ENCODE measurements at regions not wholly inside any gene's neighbourhood (a gene's known extent, or its start where the extent isn't known, plus 50 kb on each side); places are given as distances from the start of the nearest gene placed in this dataset.
A peak's percentile ranks its signal among the peaks of the same experiment; 100 is the strongest.

DNA sequence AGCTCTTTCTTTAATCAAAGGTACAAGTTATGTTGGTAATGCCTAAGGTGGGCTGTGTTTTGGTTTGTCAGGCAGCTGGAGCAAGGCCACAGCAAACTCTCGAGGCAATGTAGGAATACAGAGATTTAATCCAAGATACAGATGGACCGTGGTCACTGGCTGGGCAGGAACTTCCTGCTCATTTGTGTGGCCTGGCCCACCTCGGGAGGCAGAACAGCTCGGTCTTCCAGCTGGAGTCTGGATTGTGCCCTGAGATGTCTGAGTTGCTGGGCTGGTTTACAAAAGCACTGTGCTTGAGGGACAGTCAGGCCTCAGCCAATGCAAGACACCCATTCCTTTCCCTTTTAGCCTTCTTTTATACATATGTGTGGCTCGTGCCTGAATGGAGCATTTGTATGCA is 506.1 kb upstream of the SALL3 start:
- no CpG with 5 or more reads among the region's 5 CpGs for WGBS, 2 donors (ENCODE audit: extremely low coverage in 2 of 2, insufficient read length in 2 of 2, insufficient replicate concordance in 1 of 2)
- Histone ChIP-seq H2BK15ac (ENCODE audit: low read length) (no peak overlapping the region), H3K36me3 (replicated peaks in 1 of 2; ENCODE audit: control insufficient read depth in 2 of 2, insufficient read depth in 2 of 2, low read length in 2 of 2) (no peaks in the 10 kb centered on the region), H3K14ac (ENCODE audit: low read length) (no peak overlapping the region), H2AFZ (ENCODE audit: low read length) (no peak overlapping the region), H3K27ac (replicated peaks; ENCODE audit: low read length) (no peak overlapping the region), H3K9ac (ENCODE audit: low read depth, low read length, poor library complexity) (no peak overlapping the region), H2BK120ac (ENCODE audit: low read depth, low read length) (no peak overlapping the region), H3K4me3 (ENCODE audit: low read length in 2 of 2) (no peak overlapping the region), H4K91ac (ENCODE audit: low read depth, low read length, poor library complexity) (no peak overlapping the region), H2AK5ac (ENCODE audit: low read depth, low read length) (no peak overlapping the region), H3K23ac (ENCODE audit: low read depth, low read length, poor library complexity) (no peak overlapping the region), H3K4me2 (ENCODE audit: insufficient read depth, low read length, poor library complexity, severe bottlenecking) (no peak overlapping the region), H3K79me1 (ENCODE audit: low read depth, low read length) (no peaks in the 10 kb centered on the region), H3K27me3 (ENCODE audit: control insufficient read depth in 3 of 3, insufficient read depth in 3 of 3, low read depth in 1 of 3, low read length in 3 of 3) (no peaks in the 10 kb centered on the region), H4K8ac (ENCODE audit: low read depth, low read length) (no peak overlapping the region), H3K4me1 (ENCODE audit: control insufficient read depth in 2 of 2, insufficient read depth in 1 of 2, low read depth in 1 of 2, low read length in 2 of 2) (peaks cover 0 to 2% of the 10 kb centered on the region in 2 donors), H3K18ac (ENCODE audit: low read length) (no peak overlapping the region), H3K9me3 (replicated peaks in 1 of 2; ENCODE audit: control insufficient read depth in 2 of 2, insufficient read depth in 1 of 2, low read depth in 1 of 2, low read length in 2 of 2) (peaks cover 0 to 5% of the 10 kb centered on the region in 2 donors), H2BK5ac (ENCODE audit: low read length) (no peak overlapping the region), H2BK12ac (ENCODE audit: low read length) (no peak overlapping the region), H3K4ac (ENCODE audit: low read length) (no peak overlapping the region)
- no peak for DNase-seq (ENCODE audit: low spot score)

DNA sequence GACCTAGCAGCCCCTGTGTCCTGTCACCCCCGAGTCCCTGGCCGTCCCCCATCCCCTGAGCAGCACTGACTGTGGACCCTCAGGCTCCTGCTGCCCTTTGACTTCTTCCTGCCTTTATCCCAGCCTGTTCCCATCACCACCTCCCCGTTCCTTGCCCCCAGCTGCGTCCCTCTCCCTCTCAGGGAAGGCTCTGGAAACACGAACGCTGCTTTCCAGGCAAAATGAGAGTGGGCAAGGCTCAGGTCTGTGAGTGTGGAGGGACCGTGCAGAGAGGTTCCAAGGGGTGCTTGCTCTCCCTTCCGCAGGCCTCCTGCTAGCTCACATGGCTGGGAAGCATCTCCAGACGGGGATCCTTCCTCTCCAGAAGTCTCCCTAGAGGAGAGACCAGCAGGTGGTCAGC is 501.8 kb upstream of the SALL3 start:
- Histone ChIP-seq H4K8ac (ENCODE audit: low read depth, low read length) (no peak overlapping the region), H3K36me3 (replicated peaks in 1 of 2; ENCODE audit: control insufficient read depth in 2 of 2, insufficient read depth in 2 of 2, low read length in 2 of 2) (no peaks in the 10 kb centered on the region), H2BK12ac (ENCODE audit: low read length) (no peak overlapping the region), H2AFZ (ENCODE audit: low read length) (no peak overlapping the region), H3K79me1 (ENCODE audit: low read depth, low read length) (no peaks in the 10 kb centered on the region), H2AK5ac (ENCODE audit: low read depth, low read length) (no peak overlapping the region), H2BK15ac (ENCODE audit: low read length) (no peak overlapping the region), H3K27me3 (ENCODE audit: control insufficient read depth in 3 of 3, insufficient read depth in 3 of 3, low read depth in 1 of 3, low read length in 3 of 3) (no peaks in the 10 kb centered on the region), H3K4ac (ENCODE audit: low read length) (no peak overlapping the region), H3K4me1 (ENCODE audit: control insufficient read depth in 2 of 2, insufficient read depth in 1 of 2, low read depth in 1 of 2, low read length in 2 of 2) (peaks cover 0 to 2% of the 10 kb centered on the region in 2 donors), H3K18ac (ENCODE audit: low read length) (peak overlapping the region; percentile 74), H3K9me3 (replicated peaks in 1 of 2; ENCODE audit: control insufficient read depth in 2 of 2, insufficient read depth in 1 of 2, low read depth in 1 of 2, low read length in 2 of 2) (peaks cover 0 to 5% of the 10 kb centered on the region in 2 donors), H2BK120ac (ENCODE audit: low read depth, low read length) (no peak overlapping the region), H3K23ac (ENCODE audit: low read depth, low read length, poor library complexity) (no peak overlapping the region), H3K9ac (ENCODE audit: low read depth, low read length, poor library complexity) (no peak overlapping the region), H3K4me3 (ENCODE audit: low read length in 2 of 2) (no peak overlapping the region), H3K4me2 (ENCODE audit: insufficient read depth, low read length, poor library complexity, severe bottlenecking) (no peak overlapping the region), H2BK5ac (ENCODE audit: low read length) (no peak overlapping the region), H3K14ac (ENCODE audit: low read length) (peak overlapping the region; percentile 76), H4K91ac (ENCODE audit: low read depth, low read length, poor library complexity) (no peak overlapping the region), H3K27ac (replicated peaks; ENCODE audit: low read length) (no peak overlapping the region)
- WGBS, 2 donors (ENCODE audit: extremely low coverage in 2 of 2, insufficient read length in 2 of 2, insufficient replicate concordance in 1 of 2), result no CpG with 5 or more reads among the region's 9 CpGs
- DNase-seq (ENCODE audit: low spot score), result no peak

DNA sequence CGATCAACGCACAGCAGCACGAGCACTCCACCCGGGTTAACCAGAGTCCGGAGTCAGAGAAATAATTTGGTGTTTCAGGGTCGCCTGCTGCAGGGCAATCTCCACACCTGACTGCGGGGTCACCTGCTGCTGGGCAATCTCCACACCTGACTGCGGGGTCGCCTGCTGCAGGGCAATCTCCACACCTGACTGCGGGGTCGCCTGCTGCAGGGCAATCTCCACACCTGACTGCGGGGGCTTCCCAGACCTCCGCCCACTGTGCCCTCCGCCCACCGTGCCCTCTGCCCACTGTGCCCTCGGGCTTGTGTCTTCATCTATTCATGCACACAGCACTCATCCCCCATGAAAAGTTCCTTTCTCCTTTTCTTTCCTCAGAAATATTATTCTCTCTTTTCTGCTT is 500.2 kb upstream of the SALL3 start:
- H3K9me3 ChIP-seq (replicated peaks in 1 of 2; ENCODE audit: control insufficient read depth in 2 of 2, insufficient read depth in 1 of 2, low read depth in 1 of 2, low read length in 2 of 2), result peaks cover 0 to 2% of the 10 kb centered on the region in 2 donors
- no peak for DNase-seq (ENCODE audit: low spot score)
- H3K27me3 ChIP-seq (ENCODE audit: control insufficient read depth in 3 of 3, insufficient read depth in 3 of 3, low read depth in 1 of 3, low read length in 3 of 3), result no peaks in the 10 kb centered on the region
- H2BK120ac ChIP-seq (ENCODE audit: low read depth, low read length), result no peak overlapping the region
- H3K79me1 ChIP-seq (ENCODE audit: low read depth, low read length), result no peaks in the 10 kb centered on the region
- H3K14ac ChIP-seq (ENCODE audit: low read length), result no peak overlapping the region
- no peak overlapping the region for H3K23ac ChIP-seq (ENCODE audit: low read depth, low read length, poor library complexity)
- no peak overlapping the region for H4K8ac ChIP-seq (ENCODE audit: low read depth, low read length)
- no peak overlapping the region for H2BK5ac ChIP-seq (ENCODE audit: low read length)
- H3K4me1 ChIP-seq (ENCODE audit: control insufficient read depth in 2 of 2, insufficient read depth in 1 of 2, low read depth in 1 of 2, low read length in 2 of 2), result peaks cover 0 to 2% of the 10 kb centered on the region in 2 donors
- no peak overlapping the region for H2AFZ ChIP-seq (ENCODE audit: low read length)
- no peak overlapping the region for H4K91ac ChIP-seq (ENCODE audit: low read depth, low read length, poor library complexity)
- no peak overlapping the region for H2BK15ac ChIP-seq (ENCODE audit: low read length)
- no CpG with 5 or more reads among the region's 16 CpGs for WGBS, 2 donors (ENCODE audit: extremely low coverage in 2 of 2, insufficient read length in 2 of 2, insufficient replicate concordance in 1 of 2)
- no peak overlapping the region for H3K4ac ChIP-seq (ENCODE audit: low read length)
- H2AK5ac ChIP-seq (ENCODE audit: low read depth, low read length), result no peak overlapping the region
- H3K18ac ChIP-seq (ENCODE audit: low read length), result no peak overlapping the region
- H3K36me3 ChIP-seq (replicated peaks in 1 of 2; ENCODE audit: control insufficient read depth in 2 of 2, insufficient read depth in 2 of 2, low read length in 2 of 2), result no peaks in the 10 kb centered on the region
- H3K4me2 ChIP-seq (ENCODE audit: insufficient read depth, low read length, poor library complexity, severe bottlenecking), result no peak overlapping the region
- no peak overlapping the region for H3K9ac ChIP-seq (ENCODE audit: low read depth, low read length, poor library complexity)
- no peak overlapping the region for H3K27ac ChIP-seq (replicated peaks; ENCODE audit: low read length)
- H3K4me3 ChIP-seq (ENCODE audit: low read length in 2 of 2), result no peak overlapping the region
- no peak overlapping the region for H2BK12ac ChIP-seq (ENCODE audit: low read length)

DNA sequence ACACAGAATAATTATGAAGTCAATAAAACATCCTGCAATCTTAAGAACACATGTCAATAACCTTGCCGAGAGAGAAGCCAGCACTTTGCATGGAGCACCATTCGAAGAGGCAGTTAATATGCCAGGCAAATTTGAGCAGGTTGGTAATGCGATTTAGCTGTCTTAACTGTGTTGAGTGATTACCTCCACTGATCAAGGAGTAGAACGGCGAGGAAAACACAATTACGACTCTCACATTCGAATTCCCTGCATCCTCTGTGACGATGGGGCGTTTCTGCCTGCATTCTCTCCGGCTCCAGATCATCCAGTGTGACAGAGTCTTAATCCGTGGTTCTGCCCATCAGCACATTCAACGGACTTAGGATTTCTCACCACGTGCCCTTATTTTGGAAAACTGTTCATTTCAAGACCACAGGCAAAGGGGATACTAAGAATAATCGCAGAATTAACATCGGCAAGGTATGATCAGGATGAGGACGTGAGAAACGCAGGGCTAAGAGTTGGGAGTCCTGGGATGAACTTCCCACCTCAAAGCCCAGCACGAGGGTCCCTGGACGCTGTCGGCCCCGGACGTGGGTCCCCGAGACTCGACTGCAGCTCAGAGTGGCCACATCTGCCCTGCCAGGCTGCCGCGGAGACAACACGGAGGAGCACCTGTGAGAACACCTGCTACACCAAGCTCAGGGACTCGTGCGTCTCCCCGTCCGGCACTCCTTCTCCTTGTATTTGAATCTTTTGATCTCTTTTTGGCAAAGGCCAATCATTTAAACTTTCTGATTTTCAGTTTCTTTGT is 499.2 kb upstream of the SALL3 start:
- Histone ChIP-seq H2BK120ac (ENCODE audit: low read depth, low read length) (no peak overlapping the region), H3K4ac (ENCODE audit: low read length) (no peak overlapping the region), H2BK12ac (ENCODE audit: low read length) (no peak overlapping the region), H4K8ac (ENCODE audit: low read depth, low read length) (no peak overlapping the region), H3K4me1 (ENCODE audit: control insufficient read depth in 2 of 2, insufficient read depth in 1 of 2, low read depth in 1 of 2, low read length in 2 of 2) (peaks cover 0 to 2% of the 10 kb centered on the region in 2 donors), H3K36me3 (replicated peaks in 1 of 2; ENCODE audit: control insufficient read depth in 2 of 2, insufficient read depth in 2 of 2, low read length in 2 of 2) (no peaks in the 10 kb centered on the region), H3K4me3 (ENCODE audit: low read length in 2 of 2) (no peak overlapping the region), H3K27ac (replicated peaks; ENCODE audit: low read length) (no peak overlapping the region), H2BK15ac (ENCODE audit: low read length) (no peak overlapping the region), H3K14ac (ENCODE audit: low read length) (no peak overlapping the region), H3K9ac (ENCODE audit: low read depth, low read length, poor library complexity) (no peak overlapping the region), H3K18ac (ENCODE audit: low read length) (peak overlapping the region; percentile 61), H3K27me3 (ENCODE audit: control insufficient read depth in 3 of 3, insufficient read depth in 3 of 3, low read depth in 1 of 3, low read length in 3 of 3) (no peaks in the 10 kb centered on the region), H2AK5ac (ENCODE audit: low read depth, low read length) (no peak overlapping the region), H4K91ac (ENCODE audit: low read depth, low read length, poor library complexity) (no peak overlapping the region), H3K79me1 (ENCODE audit: low read depth, low read length) (no peaks in the 10 kb centered on the region), H2AFZ (ENCODE audit: low read length) (no peak overlapping the region), H3K4me2 (ENCODE audit: insufficient read depth, low read length, poor library complexity, severe bottlenecking) (no peak overlapping the region), H3K23ac (ENCODE audit: low read depth, low read length, poor library complexity) (no peak overlapping the region), H2BK5ac (ENCODE audit: low read length) (no peak overlapping the region), H3K9me3 (replicated peaks in 1 of 2; ENCODE audit: control insufficient read depth in 2 of 2, insufficient read depth in 1 of 2, low read depth in 1 of 2, low read length in 2 of 2) (peaks cover 0 to 1% of the 10 kb centered on the region in 2 donors)
- DNase-seq (ENCODE audit: low spot score), result no peak
- WGBS, 2 donors (ENCODE audit: extremely low coverage in 2 of 2, insufficient read length in 2 of 2, insufficient replicate concordance in 1 of 2), result no CpG with 5 or more reads among the region's 31 CpGs

All from neuronal stem cell (in vitro differentiated cells).